ENCODE measurements at regions not wholly inside any gene's neighbourhood (a gene's known extent, or its start where the extent isn't known, plus 50 kb on each side); places are given as distances from the start of the nearest gene placed in this dataset.
A peak's percentile ranks its signal among the peaks of the same experiment; 100 is the strongest.

- Histone ChIP-seq H3K4me3 (ENCODE audit: low read length in 3 of 3) (no peak overlapping the region), H3K9ac (ENCODE audit: low read depth in 1 of 3, low read length in 3 of 3) (no peak overlapping the region), H3K36me3 (ENCODE audit: control insufficient read depth in 3 of 3, insufficient read depth in 3 of 3, low read length in 3 of 3) (no peaks in the 10 kb centered on the region), H3K27me3 (ENCODE audit: control insufficient read depth in 3 of 3, insufficient read depth in 3 of 3, low read length in 3 of 3) (no peaks in the 10 kb centered on the region), H3K27ac (ENCODE audit: low read depth, low read length) (peak overlapping the region; percentile 54), H3K4me1 (ENCODE audit: control insufficient read depth in 3 of 3, insufficient read depth in 3 of 3, low read length in 3 of 3) (peaks cover 2 to 8% (median 4%) of the 10 kb centered on the region in 3 donors), H3K9me3 (ENCODE audit: control insufficient read depth in 3 of 3, low read length in 3 of 3) (no peaks in the 10 kb centered on the region)
Observed at GRCh38 chr15:93614386-93615104, 525.5 kb upstream of the RGMA start.

- no peaks in the 10 kb centered on the region for H3K9me3 ChIP-seq (ENCODE audit: control insufficient read depth in 3 of 3, low read length in 3 of 3)
- H3K4me1 ChIP-seq (ENCODE audit: control insufficient read depth in 3 of 3, insufficient read depth in 3 of 3, low read length in 3 of 3) = peaks cover 2 to 8% (median 4%) of the 10 kb centered on the region in 3 donors
- H3K27me3 ChIP-seq (ENCODE audit: control insufficient read depth in 3 of 3, insufficient read depth in 3 of 3, low read length in 3 of 3) = no peaks in the 10 kb centered on the region
- no peak overlapping the region for H3K4me3 ChIP-seq (ENCODE audit: low read length in 3 of 3)
- no peaks in the 10 kb centered on the region for H3K36me3 ChIP-seq (ENCODE audit: control insufficient read depth in 3 of 3, insufficient read depth in 3 of 3, low read length in 3 of 3)
- no peak overlapping the region for H3K9ac ChIP-seq (ENCODE audit: low read depth in 1 of 3, low read length in 3 of 3)
- no peak overlapping the region for H3K27ac ChIP-seq (ENCODE audit: low read depth, low read length)
Observed at GRCh38 chr15:93613386-93613785, 524.4 kb upstream of the RGMA start.

GRCh38 chr15:93612953-93613352 is 523.9 kb upstream of the RGMA start:
- Histone ChIP-seq H3K9me3 (ENCODE audit: control insufficient read depth in 3 of 3, low read length in 3 of 3) (no peaks in the 10 kb centered on the region), H3K27me3 (ENCODE audit: control insufficient read depth in 3 of 3, insufficient read depth in 3 of 3, low read length in 3 of 3) (no peaks in the 10 kb centered on the region), H3K27ac (ENCODE audit: low read depth, low read length) (no peak overlapping the region), H3K4me1 (ENCODE audit: control insufficient read depth in 3 of 3, insufficient read depth in 3 of 3, low read length in 3 of 3) (peaks cover 2 to 8% (median 7%) of the 10 kb centered on the region in 3 donors), H3K36me3 (ENCODE audit: control insufficient read depth in 3 of 3, insufficient read depth in 3 of 3, low read length in 3 of 3) (no peaks in the 10 kb centered on the region), H3K9ac (ENCODE audit: low read depth in 1 of 3, low read length in 3 of 3) (no peak overlapping the region), H3K4me3 (ENCODE audit: low read length in 3 of 3) (no peak overlapping the region)

GRCh38 chr15:93610944-93611343 is 521.9 kb upstream of the RGMA start:
- Histone ChIP-seq H3K4me3 (ENCODE audit: low read length in 3 of 3) (no peak overlapping the region), H3K36me3 (ENCODE audit: control insufficient read depth in 3 of 3, insufficient read depth in 3 of 3, low read length in 3 of 3) (no peaks in the 10 kb centered on the region), H3K9ac (ENCODE audit: low read depth in 1 of 3, low read length in 3 of 3) (no peak overlapping the region), H3K4me1 (ENCODE audit: control insufficient read depth in 3 of 3, insufficient read depth in 3 of 3, low read length in 3 of 3) (peaks cover 2 to 5% (median 3%) of the 10 kb centered on the region in 3 donors), H3K27me3 (ENCODE audit: control insufficient read depth in 3 of 3, insufficient read depth in 3 of 3, low read length in 3 of 3) (no peaks in the 10 kb centered on the region), H3K9me3 (ENCODE audit: control insufficient read depth in 3 of 3, low read length in 3 of 3) (no peaks in the 10 kb centered on the region), H3K27ac (ENCODE audit: low read depth, low read length) (no peak overlapping the region)

GRCh38 chr15:93608643-93609148 is 519.7 kb upstream of the RGMA start:
- Histone ChIP-seq H3K36me3 (ENCODE audit: control insufficient read depth in 3 of 3, insufficient read depth in 3 of 3, low read length in 3 of 3) (no peaks in the 10 kb centered on the region), H3K27me3 (ENCODE audit: control insufficient read depth in 3 of 3, insufficient read depth in 3 of 3, low read length in 3 of 3) (no peaks in the 10 kb centered on the region), H3K9me3 (ENCODE audit: control insufficient read depth in 3 of 3, low read length in 3 of 3) (no peaks in the 10 kb centered on the region), H3K4me3 (ENCODE audit: low read length in 3 of 3) (no peak overlapping the region), H3K9ac (ENCODE audit: low read depth in 1 of 3, low read length in 3 of 3) (no peak overlapping the region), H3K27ac (ENCODE audit: low read depth, low read length) (no peak overlapping the region), H3K4me1 (ENCODE audit: control insufficient read depth in 3 of 3, insufficient read depth in 3 of 3, low read length in 3 of 3) (peaks cover 0 to 3% (median 0%) of the 10 kb centered on the region in 3 donors)

- H3K27me3 ChIP-seq (ENCODE audit: control insufficient read depth in 3 of 3, insufficient read depth in 3 of 3, low read length in 3 of 3) = no peaks in the 10 kb centered on the region
- H3K4me3 ChIP-seq (ENCODE audit: low read length in 3 of 3) = no peak overlapping the region
- peaks cover 0 to 3% (median 0%) of the 10 kb centered on the region in 3 donors for H3K4me1 ChIP-seq (ENCODE audit: control insufficient read depth in 3 of 3, insufficient read depth in 3 of 3, low read length in 3 of 3)
- no peaks in the 10 kb centered on the region for H3K36me3 ChIP-seq (ENCODE audit: control insufficient read depth in 3 of 3, insufficient read depth in 3 of 3, low read length in 3 of 3)
- H3K9me3 ChIP-seq (ENCODE audit: control insufficient read depth in 3 of 3, low read length in 3 of 3) = no peaks in the 10 kb centered on the region
- no peak overlapping the region for H3K9ac ChIP-seq (ENCODE audit: low read depth in 1 of 3, low read length in 3 of 3)
- H3K27ac ChIP-seq (ENCODE audit: low read depth, low read length) = no peak overlapping the region
Observed at GRCh38 chr15:93603550-93603949, 514.5 kb upstream of the RGMA start.

GRCh38 chr15:93587059-93587521 is 498.1 kb upstream of the RGMA start:
- H3K4me1 ChIP-seq (ENCODE audit: control insufficient read depth in 3 of 3, insufficient read depth in 3 of 3, low read length in 3 of 3) = peaks cover 0 to 4% (median 0%) of the 10 kb centered on the region in 3 donors
- H3K9me3 ChIP-seq (ENCODE audit: control insufficient read depth in 3 of 3, low read length in 3 of 3) = no peaks in the 10 kb centered on the region
- no peak overlapping the region for H3K27ac ChIP-seq (ENCODE audit: low read depth, low read length)
- H3K36me3 ChIP-seq (ENCODE audit: control insufficient read depth in 3 of 3, insufficient read depth in 3 of 3, low read length in 3 of 3) = no peaks in the 10 kb centered on the region
- no peaks in the 10 kb centered on the region for H3K27me3 ChIP-seq (ENCODE audit: control insufficient read depth in 3 of 3, insufficient read depth in 3 of 3, low read length in 3 of 3)
- no peak overlapping the region for H3K9ac ChIP-seq (ENCODE audit: low read depth in 1 of 3, low read length in 3 of 3)
- H3K4me3 ChIP-seq (ENCODE audit: low read length in 3 of 3) = no peak overlapping the region

GRCh38 chr15:93585012-93585411 is 496.0 kb upstream of the RGMA start:
- Histone ChIP-seq H3K4me3 (ENCODE audit: low read length in 3 of 3) (no peak overlapping the region), H3K27ac (ENCODE audit: low read depth, low read length) (no peak overlapping the region), H3K9ac (ENCODE audit: low read depth in 1 of 3, low read length in 3 of 3) (no peak overlapping the region), H3K9me3 (ENCODE audit: control insufficient read depth in 3 of 3, low read length in 3 of 3) (no peaks in the 10 kb centered on the region), H3K4me1 (ENCODE audit: control insufficient read depth in 3 of 3, insufficient read depth in 3 of 3, low read length in 3 of 3) (peaks cover 0 to 4% (median 0%) of the 10 kb centered on the region in 3 donors), H3K27me3 (ENCODE audit: control insufficient read depth in 3 of 3, insufficient read depth in 3 of 3, low read length in 3 of 3) (no peaks in the 10 kb centered on the region), H3K36me3 (ENCODE audit: control insufficient read depth in 3 of 3, insufficient read depth in 3 of 3, low read length in 3 of 3) (no peaks in the 10 kb centered on the region)

- Histone ChIP-seq H3K4me3 (ENCODE audit: low read length in 3 of 3) (no peak overlapping the region), H3K27ac (ENCODE audit: low read depth, low read length) (no peak overlapping the region), H3K4me1 (ENCODE audit: control insufficient read depth in 3 of 3, insufficient read depth in 3 of 3, low read length in 3 of 3) (peaks cover 0 to 4% (median 0%) of the 10 kb centered on the region in 3 donors), H3K36me3 (ENCODE audit: control insufficient read depth in 3 of 3, insufficient read depth in 3 of 3, low read length in 3 of 3) (no peaks in the 10 kb centered on the region), H3K27me3 (ENCODE audit: control insufficient read depth in 3 of 3, insufficient read depth in 3 of 3, low read length in 3 of 3) (no peaks in the 10 kb centered on the region), H3K9me3 (ENCODE audit: control insufficient read depth in 3 of 3, low read length in 3 of 3) (no peaks in the 10 kb centered on the region), H3K9ac (ENCODE audit: low read depth in 1 of 3, low read length in 3 of 3) (no peak overlapping the region)
Observed at GRCh38 chr15:93583968-93584367, 495.0 kb upstream of the RGMA start.

GRCh38 chr15:93583552-93583951 is 494.5 kb upstream of the RGMA start:
- Histone ChIP-seq H3K36me3 (ENCODE audit: control insufficient read depth in 3 of 3, insufficient read depth in 3 of 3, low read length in 3 of 3) (no peaks in the 10 kb centered on the region), H3K9ac (ENCODE audit: low read depth in 1 of 3, low read length in 3 of 3) (no peak overlapping the region), H3K27ac (ENCODE audit: low read depth, low read length) (no peak overlapping the region), H3K27me3 (ENCODE audit: control insufficient read depth in 3 of 3, insufficient read depth in 3 of 3, low read length in 3 of 3) (no peaks in the 10 kb centered on the region), H3K4me1 (ENCODE audit: control insufficient read depth in 3 of 3, insufficient read depth in 3 of 3, low read length in 3 of 3) (peaks cover 0 to 4% (median 0%) of the 10 kb centered on the region in 3 donors), H3K9me3 (ENCODE audit: control insufficient read depth in 3 of 3, low read length in 3 of 3) (no peaks in the 10 kb centered on the region), H3K4me3 (ENCODE audit: low read length in 3 of 3) (no peak overlapping the region)

Measured in skeletal muscle tissue (tissue), 3 donors.